GM13977 (cell line): ENCODE measurements at regions not wholly inside any gene's neighbourhood (a gene's known extent, or its start where the extent isn't known, plus 50 kb on each side); places are given as distances from the start of the nearest gene placed in this dataset.

Experiments used
- DNase-seq: peaks from one replicate; pipeline ENCODE4 v3.0.0; 2012; ENCODE audit warnings: low spot score
- in situ Hi-C: fragments of 300-500 bp; cut with MboI; formaldehyde crosslinking; loops from one replicate; pipeline ENCODE4 v1.12.0; 2022; ENCODE audit warnings: low sequenced_read_pairs, low pct_unique_long_range_greater_than_20kb, mixed read lengths, inconsistent platforms; ENCODE audit not compliant: unreplicated experiment
- TF ChIP-seq, protein P1 (sequence below): IDR thresholded peaks from 2 replicates; pipeline ENCODE4 v1.5.1; 2012; ENCODE audit warnings: mild to moderate bottlenecking, control low read depth; ENCODE audit not compliant: insufficient read depth; ENCODE audit errors: extremely low read depth, missing control alignments

DNA sequence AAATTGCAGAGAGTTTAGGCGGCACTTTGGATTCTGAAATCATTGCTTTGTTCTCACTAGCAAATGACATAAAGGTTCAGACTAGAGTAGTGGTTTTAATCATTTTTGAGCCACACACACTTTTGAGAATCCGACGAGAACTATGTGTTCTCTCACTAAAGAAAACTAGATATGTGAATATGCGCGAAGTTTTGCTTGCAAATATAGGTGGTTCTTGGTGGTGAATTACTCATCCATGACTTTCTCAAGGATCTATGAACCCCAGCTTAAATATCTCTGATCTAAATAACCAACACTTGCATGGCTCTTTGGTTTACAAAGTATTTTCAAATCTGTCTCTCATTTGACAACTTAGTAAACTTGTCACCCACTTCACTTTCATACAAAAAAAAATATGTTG lies 54.8 kb downstream of the NOG start:
- no peak for DNase-seq
- in situ Hi-C loops: no loop called here
- TF ChIP-seq, protein P1, sequence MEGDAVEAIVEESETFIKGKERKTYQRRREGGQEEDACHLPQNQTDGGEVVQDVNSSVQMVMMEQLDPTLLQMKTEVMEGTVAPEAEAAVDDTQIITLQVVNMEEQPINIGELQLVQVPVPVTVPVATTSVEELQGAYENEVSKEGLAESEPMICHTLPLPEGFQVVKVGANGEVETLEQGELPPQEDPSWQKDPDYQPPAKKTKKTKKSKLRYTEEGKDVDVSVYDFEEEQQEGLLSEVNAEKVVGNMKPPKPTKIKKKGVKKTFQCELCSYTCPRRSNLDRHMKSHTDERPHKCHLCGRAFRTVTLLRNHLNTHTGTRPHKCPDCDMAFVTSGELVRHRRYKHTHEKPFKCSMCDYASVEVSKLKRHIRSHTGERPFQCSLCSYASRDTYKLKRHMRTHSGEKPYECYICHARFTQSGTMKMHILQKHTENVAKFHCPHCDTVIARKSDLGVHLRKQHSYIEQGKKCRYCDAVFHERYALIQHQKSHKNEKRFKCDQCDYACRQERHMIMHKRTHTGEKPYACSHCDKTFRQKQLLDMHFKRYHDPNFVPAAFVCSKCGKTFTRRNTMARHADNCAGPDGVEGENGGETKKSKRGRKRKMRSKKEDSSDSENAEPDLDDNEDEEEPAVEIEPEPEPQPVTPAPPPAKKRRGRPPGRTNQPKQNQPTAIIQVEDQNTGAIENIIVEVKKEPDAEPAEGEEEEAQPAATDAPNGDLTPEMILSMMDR: no peak

DNA sequence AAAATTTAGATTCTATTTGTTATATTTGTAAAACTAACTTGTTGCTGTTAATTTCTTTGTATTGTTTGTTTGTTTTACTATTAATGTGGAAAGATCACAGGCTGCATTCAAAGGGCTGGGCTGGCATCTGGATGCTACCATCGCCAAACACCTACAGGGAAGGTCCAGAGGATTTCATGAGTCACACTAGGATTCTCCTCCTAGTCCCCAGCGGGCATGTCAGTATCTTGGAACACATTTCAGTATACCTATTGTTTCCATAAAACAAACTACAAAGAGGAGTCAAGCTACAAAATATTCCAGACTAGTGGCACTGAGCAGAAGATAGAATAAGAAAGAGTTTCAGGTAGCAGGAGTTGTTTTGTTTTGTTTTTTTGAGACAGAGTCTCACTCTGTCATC lies 55.3 kb downstream of the NOG start:
- in situ Hi-C loops: no loop called here
- no peak for DNase-seq
- TF ChIP-seq, protein P1: no peak

DNA sequence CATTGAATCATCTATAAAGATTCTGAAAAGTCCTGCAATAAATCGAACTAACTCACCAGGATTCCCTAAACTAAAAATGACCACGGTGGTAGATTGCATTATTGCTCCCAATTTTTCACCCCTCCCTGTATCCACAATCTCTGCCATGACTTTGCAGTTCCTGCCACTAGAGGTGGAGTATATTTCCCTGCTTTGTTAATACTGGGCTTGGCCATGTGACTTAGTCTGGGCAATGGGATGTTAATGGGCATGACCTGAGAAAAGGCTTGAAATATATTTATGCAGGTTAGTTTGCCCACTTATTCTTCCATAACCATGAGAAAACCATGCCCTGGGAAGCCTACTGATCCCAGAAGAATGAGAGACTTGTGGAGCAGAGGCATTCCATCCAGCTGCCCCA lies 59.1 kb downstream of the NOG start:
- TF ChIP-seq, protein P1: no peak
- in situ Hi-C loops: no loop called here
- no peak for DNase-seq

DNA sequence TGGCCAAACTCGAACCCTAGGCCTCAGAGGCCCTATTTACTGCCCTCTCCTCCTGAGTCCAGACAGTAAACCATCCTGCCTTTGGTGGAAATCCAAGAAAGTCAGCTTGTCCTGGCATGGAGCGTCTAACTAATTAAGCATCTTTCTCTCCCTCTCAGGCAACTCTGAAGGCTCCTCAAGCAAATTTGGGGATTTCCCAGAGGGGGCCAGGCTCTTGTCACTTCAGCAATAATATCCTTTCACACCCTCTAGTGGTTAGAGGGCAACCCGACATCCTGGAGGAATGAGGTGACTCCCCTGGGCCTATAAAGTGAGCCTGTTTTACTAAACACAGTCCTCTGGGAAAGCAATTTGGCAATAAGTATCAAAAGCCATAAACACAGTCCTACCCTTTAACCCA lies 60.4 kb downstream of the NOG start:
- peak; percentile 67 for DNase-seq

DNA sequence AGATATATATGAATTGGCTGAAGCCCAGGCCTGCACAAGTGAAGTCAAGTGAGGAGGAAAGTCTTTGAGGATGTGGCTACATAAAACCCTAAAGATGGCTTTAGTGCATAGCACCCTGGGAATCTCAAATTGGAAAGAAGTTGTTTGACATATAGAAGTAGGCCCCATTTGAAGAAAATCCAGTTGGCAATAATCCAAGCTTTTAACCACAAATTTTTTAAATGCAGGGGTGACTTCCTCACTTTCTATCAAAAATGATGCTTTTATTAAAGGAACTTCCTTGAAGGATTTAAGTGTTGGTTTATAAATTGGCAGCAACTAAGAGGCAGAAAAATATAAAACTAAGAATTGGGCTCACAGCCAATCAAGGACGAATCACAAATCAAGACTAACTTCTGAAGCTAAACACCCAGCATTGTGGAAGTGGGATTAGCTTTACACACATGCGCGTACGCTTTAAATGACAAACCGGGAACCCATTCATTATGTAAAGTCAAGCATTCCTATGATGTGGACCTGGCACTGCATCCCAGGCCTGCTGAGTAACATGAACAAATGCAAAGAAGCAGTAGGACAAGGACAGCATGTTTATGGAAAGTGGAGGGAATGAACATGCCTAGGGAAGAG lies 63.3 kb downstream of the NOG start:
- no peak for DNase-seq
- in situ Hi-C loops: no loop called here
- TF ChIP-seq, protein P1: no peak

More for the DNA sequence above, 60.4 kb downstream of the NOG start:
- in situ Hi-C loops: no loop called here
- TF ChIP-seq, protein P1: peak; percentile 67

DNA sequence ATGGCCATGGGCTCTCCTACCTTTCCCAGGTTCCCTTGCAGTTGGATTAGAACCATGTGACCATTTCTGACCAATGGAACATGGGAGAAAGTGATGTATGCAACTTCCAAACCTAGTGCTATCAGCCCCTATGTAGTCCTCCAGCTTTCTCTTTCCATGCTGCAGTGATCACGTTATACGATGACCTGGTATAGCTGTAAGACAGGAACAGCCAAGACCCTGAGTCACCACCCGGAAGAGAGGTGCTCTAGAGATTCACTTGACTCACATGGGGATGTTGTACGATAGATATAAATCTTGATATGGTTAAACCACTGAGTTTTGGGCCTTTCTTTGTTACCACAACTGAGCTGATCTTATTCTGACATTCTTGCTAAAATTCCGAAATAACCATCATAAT lies 65.1 kb downstream of the NOG start:
- TF ChIP-seq, protein P1: no peak
- DNase-seq: no peak
- in situ Hi-C loops: no loop called here
